ENCODE measurements at regions not wholly inside any gene's neighbourhood (a gene's known extent, or its start where the extent isn't known, plus 50 kb on each side); places are given as distances from the start of the nearest gene placed in this dataset.
"Not testable (repeated sequence)": the region's sequence is repeated elsewhere in the genome, so short reads cannot be mapped to it uniquely, and the experiment has no call there.

GRCh38 chr16:33059206-33059605 lies 134.8 kb upstream of the TP53TG3C start:
- peaks cover 7% of the 10 kb centered on the region; the same call in 2 of the 3 replicates for H3K9me3 Mint-ChIP-seq
- no peak overlapping the region for H3K4me2 ChIP-seq
- no peak overlapping the region for H3K27ac Mint-ChIP-seq
- H3F3A ChIP-seq (replicated peaks; ENCODE audit: low read depth), result no peaks in the 10 kb centered on the region
- DNase-seq (ENCODE audit: low spot score) (no peak), ATAC-seq (no peak)
- no peaks in the 10 kb centered on the region for H3K79me2 ChIP-seq (replicated peaks; ENCODE audit: insufficient read depth)
- H3K36me3 ChIP-seq (ENCODE audit: insufficient read depth), result no peaks in the 10 kb centered on the region
- no peaks in the 10 kb centered on the region for H4K20me1 ChIP-seq (replicated peaks; ENCODE audit: insufficient read depth)
- no peak overlapping the region for H3K4me3 Mint-ChIP-seq
- H3K27me3 Mint-ChIP-seq (ENCODE audit: insufficient read depth, low read depth, poor library complexity), result no peaks in the 10 kb centered on the region
- H2AFZ ChIP-seq, result no peak overlapping the region
- H3K4me3 ChIP-seq, result no peak overlapping the region
- TF ChIP-seq STAT1 (IDR thresholded peaks at IDR 0.05; ENCODE audit: unreplicated experiment) (no peak), ZNF462 (CRISPR knock-in tag; IDR thresholded peaks at IDR 0.05) (no peak), CREB1 (CRISPR knock-in tag; IDR thresholded peaks at IDR 0.05; ENCODE audit: low read depth) (no peak), CTCF (conservative IDR thresholded peaks at IDR 0.05; ENCODE audit: low read depth in 2 of 2) (no peak), NANOG (IDR thresholded peaks at IDR 0.05; ENCODE audit: borderline replicate concordance) (no peak)
- H3K9me2 ChIP-seq (ENCODE audit: insufficient read depth), result no peaks in the 10 kb centered on the region
- no peak overlapping the region for H3K27ac ChIP-seq (ENCODE audit: low read depth)
- H3K4me1 ChIP-seq (ENCODE audit: insufficient read depth), result no peaks in the 10 kb centered on the region
- H3K4me1 Mint-ChIP-seq, result no peaks in the 10 kb centered on the region
- H3K27me3 ChIP-seq (ENCODE audit: insufficient read depth), result no peaks in the 10 kb centered on the region
- H3K36me3 Mint-ChIP-seq (ENCODE audit: low read depth), result no peaks in the 10 kb centered on the region

- not testable (repeated sequence) for H3K4me2 ChIP-seq; H3K36me3 ChIP-seq (ENCODE audit: insufficient read depth); H3K4me3 Mint-ChIP-seq; DNase-seq (ENCODE audit: low spot score); H3K79me2 ChIP-seq (replicated peaks; ENCODE audit: insufficient read depth); H3K4me1 ChIP-seq (ENCODE audit: insufficient read depth); ATAC-seq; H3K27me3 ChIP-seq (ENCODE audit: insufficient read depth); H3F3A ChIP-seq (replicated peaks; ENCODE audit: low read depth); H3K4me3 ChIP-seq; H3K27ac Mint-ChIP-seq; H3K9me3 Mint-ChIP-seq; H3K9me2 ChIP-seq (ENCODE audit: insufficient read depth); H3K27me3 Mint-ChIP-seq (ENCODE audit: insufficient read depth, low read depth, poor library complexity); H3K4me1 Mint-ChIP-seq; H2AFZ ChIP-seq; H3K27ac ChIP-seq (ENCODE audit: low read depth); H4K20me1 ChIP-seq (replicated peaks; ENCODE audit: insufficient read depth); H3K36me3 Mint-ChIP-seq (ENCODE audit: low read depth)
These were observed 134.2 kb upstream of the TP53TG3C start for GRCh38 chr16:33059654-33060421.

DNA sequence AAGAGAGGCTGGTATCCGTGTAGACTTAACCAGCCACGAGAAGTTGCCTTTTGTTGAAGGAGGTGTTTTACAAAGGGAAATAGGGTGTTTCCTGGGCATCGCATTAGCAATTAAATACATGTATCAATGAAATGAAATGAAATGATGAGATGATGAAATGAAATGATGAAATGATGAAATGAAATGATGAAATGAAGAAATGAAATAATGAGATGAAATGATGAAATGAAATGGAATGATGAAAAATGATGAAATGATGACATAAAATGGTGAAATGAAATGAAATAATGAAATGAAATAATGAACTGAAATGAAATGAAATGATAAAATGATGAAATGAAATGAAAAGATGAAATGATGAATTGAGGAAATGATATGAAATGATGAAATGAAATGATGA lies 131.3 kb upstream of the TP53TG3C start:
- DNase-seq (ENCODE audit: low spot score); H3K36me3 Mint-ChIP-seq (ENCODE audit: low read depth); H3K27ac ChIP-seq (ENCODE audit: low read depth); H3K4me3 ChIP-seq; H3K27me3 Mint-ChIP-seq (ENCODE audit: insufficient read depth, low read depth, poor library complexity); H3K4me1 ChIP-seq (ENCODE audit: insufficient read depth); H3F3A ChIP-seq (replicated peaks; ENCODE audit: low read depth); H3K4me3 Mint-ChIP-seq; H4K20me1 ChIP-seq (replicated peaks; ENCODE audit: insufficient read depth); H3K79me2 ChIP-seq (replicated peaks; ENCODE audit: insufficient read depth); H3K9me3 Mint-ChIP-seq; ATAC-seq; H3K4me2 ChIP-seq; H3K36me3 ChIP-seq (ENCODE audit: insufficient read depth); H2AFZ ChIP-seq; H3K27me3 ChIP-seq (ENCODE audit: insufficient read depth); H3K9me2 ChIP-seq (ENCODE audit: insufficient read depth); H3K27ac Mint-ChIP-seq; H3K4me1 Mint-ChIP-seq: not testable (repeated sequence)
